ENCODE measurements at regions not wholly inside any gene's neighbourhood (a gene's known extent, or its start where the extent isn't known, plus 50 kb on each side); places are given as distances from the start of the nearest gene placed in this dataset.

DNA sequence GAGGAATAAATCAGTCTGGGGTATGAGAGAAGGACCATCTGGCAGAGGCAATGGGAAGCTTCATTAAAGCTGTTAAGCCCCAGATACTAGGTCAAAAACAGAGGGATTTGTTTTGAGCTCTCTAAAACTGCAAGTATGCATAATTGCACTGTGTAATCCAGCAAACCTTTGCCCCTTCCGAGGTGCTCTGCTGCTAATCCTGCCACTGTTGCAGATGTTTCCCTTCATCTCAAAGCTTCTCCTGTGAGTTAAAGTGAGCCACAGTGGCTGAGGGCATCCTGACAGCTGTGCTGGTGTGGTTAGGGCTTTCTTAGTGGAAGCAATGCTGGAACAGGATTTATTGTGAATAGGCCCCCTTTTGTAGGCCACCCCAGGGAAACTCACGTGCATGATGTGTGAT is 160.3 kb upstream of the TRPC7 start:
- TF ChIP-seq, protein P1, sequence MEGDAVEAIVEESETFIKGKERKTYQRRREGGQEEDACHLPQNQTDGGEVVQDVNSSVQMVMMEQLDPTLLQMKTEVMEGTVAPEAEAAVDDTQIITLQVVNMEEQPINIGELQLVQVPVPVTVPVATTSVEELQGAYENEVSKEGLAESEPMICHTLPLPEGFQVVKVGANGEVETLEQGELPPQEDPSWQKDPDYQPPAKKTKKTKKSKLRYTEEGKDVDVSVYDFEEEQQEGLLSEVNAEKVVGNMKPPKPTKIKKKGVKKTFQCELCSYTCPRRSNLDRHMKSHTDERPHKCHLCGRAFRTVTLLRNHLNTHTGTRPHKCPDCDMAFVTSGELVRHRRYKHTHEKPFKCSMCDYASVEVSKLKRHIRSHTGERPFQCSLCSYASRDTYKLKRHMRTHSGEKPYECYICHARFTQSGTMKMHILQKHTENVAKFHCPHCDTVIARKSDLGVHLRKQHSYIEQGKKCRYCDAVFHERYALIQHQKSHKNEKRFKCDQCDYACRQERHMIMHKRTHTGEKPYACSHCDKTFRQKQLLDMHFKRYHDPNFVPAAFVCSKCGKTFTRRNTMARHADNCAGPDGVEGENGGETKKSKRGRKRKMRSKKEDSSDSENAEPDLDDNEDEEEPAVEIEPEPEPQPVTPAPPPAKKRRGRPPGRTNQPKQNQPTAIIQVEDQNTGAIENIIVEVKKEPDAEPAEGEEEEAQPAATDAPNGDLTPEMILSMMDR (IDR thresholded peaks at IDR 0.05) = no peak
- no peak for TF ChIP-seq EZH2phosphoT487 (IDR thresholded peaks at IDR 0.05)
- TF ChIP-seq EZH2 (IDR thresholded peaks at IDR 0.05) = no peak

Data from neural progenitor cell (in vitro differentiated cells).